ENCODE measurements at regions not wholly inside any gene's neighbourhood (a gene's known extent, or its start where the extent isn't known, plus 50 kb on each side); places are given as distances from the start of the nearest gene placed in this dataset.

DNA sequence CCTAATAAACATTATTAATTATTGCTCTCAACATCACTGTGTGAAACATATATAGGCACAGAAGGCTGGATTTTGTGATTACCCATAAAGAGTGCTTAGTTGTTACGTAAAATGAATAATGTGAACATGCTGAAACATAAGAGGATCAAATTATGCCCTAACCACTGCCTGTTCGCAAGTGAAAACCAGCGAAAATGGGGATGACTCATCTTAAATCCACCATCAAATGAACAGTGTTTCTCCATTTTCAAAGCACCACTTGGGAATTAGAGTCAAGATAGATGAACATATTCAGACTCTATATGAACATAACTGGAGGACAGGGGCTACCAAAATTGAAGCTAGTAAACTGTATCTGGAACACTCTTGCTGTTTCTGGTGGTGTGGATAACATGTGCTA is 386.2 kb downstream of the HHIPL2 start:
- DNase-seq, result no peak

DNA sequence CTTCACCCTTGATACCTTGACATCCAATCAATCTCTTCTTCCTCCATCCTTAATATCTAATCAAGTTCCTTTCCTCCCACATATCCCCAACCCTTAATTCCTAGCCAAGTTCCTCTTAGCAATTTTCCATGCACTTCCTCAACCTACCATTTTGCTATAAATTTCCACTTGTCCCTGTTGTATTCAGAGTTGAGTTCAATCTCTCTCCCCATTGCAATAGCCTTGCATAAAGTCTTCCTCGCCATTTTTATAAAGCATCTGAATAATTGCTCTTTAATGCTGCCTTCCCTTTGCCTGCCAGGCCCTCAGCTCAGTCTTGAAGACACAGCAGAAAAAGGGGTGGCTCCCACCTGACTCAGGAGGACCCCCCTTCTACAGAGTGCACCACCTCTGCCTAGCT is 390.3 kb downstream of the HHIPL2 start:
- no peak for DNase-seq

- DNase-seq, result no peak
These were observed 398.3 kb upstream of the DUSP10 start for GRCh38 chr1:222140206-222140605.

- DNase-seq, result no peak
These were observed 396.2 kb upstream of the DUSP10 start for GRCh38 chr1:222138095-222138494.

- DNase-seq, result no peak
These were observed 395.0 kb upstream of the DUSP10 start for GRCh38 chr1:222136869-222137268.

GRCh38 chr1:222129041-222129440 is 387.2 kb upstream of the DUSP10 start:
- DNase-seq, result no peak

GRCh38 chr1:222127526-222128152 is 385.8 kb upstream of the DUSP10 start:
- no peak for DNase-seq

DNA sequence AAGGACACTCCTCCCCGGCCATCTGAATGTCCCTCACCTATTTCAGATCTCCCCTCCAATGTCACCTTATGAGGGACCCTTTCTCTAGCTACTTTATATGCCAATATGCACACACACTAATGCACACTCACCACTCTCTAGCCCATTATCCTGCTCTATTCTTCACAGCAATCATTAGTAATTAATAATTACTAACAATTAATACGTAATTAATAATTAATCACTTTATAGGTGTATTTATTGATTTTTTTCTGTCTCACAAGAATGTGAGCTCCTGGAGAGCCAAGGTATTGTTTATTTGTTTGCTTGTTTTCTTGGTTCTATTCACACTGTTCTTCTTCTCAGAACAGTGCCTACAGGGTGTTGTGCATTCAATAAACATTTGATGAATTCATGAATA is 385.2 kb upstream of the DUSP10 start:
- DNase-seq, result no peak

DNA sequence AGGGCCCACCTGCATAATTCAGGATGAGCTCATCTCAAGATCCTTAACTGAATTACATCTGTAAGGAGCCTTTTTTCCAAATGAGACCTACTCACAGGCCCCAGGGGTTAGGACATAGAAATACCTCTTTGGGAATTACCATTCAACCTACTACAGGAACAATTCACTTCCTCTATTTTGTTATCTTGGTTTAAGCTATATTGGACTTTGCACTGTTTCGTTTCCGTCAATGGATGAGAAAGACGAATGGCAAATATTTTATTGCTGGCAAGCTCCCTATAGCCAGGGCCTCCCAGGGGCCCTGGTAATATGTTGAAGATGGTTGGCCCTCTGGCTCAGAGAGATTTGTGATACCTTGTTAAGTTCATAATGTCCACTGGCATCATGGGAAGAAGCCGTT is 384.2 kb upstream of the DUSP10 start:
- no peak for DNase-seq

- no peak for DNase-seq
These were observed 382.7 kb upstream of the DUSP10 start for GRCh38 chr1:222124602-222125001.

GRCh38 chr1:222123111-222123510 is 381.2 kb upstream of the DUSP10 start:
- no peak for DNase-seq

DNA sequence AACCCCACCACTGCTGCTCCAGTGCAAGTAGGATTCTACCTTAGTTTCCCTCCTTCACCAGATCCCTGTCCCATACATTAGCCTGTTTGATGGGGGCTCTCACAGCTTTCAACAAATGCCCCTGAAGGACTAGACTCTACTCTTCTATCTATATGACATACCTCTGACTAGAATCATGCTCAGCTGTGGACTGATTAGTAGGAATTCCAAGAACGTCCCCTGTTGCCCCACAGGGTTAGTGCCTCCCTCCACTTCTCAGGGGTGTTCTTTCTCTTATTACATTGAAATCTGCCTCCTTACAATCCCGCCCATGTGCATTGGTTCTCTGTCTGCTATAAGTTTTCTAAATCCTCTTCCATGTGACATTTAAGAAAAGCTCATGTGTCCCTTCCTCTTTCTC is 375.9 kb upstream of the DUSP10 start:
- no peak for DNase-seq

- no peak for DNase-seq
These were observed 372.8 kb upstream of the DUSP10 start for GRCh38 chr1:222114536-222115156.

DNA sequence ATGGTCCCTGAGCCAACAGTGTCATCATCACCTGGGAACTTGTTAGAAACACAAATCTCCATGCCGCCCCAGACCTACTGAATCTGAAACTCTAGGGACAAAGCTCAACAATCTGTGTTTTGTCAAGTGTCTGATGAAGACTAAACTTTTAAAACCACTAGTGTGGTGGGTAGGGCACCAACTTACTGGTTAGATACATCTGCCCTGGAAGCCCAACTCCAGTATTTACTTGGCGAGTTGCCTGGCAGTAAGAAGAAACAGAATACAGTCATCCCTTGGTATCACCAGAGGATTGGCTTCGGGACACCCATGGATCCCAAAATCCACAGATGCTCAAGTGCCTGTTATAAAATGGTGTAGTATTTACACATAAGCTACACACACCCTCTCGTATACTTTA is 367.9 kb upstream of the DUSP10 start:
- DNase-seq, result no peak

- no peak for DNase-seq
These were observed 366.1 kb upstream of the DUSP10 start for GRCh38 chr1:222107975-222108374.

GRCh38 chr1:222107267-222107666 is 365.4 kb upstream of the DUSP10 start:
- DNase-seq, result no peak

GRCh38 chr1:222106377-222106776 is 364.5 kb upstream of the DUSP10 start:
- DNase-seq, result no peak

GRCh38 chr1:222105861-222106260 is 364.0 kb upstream of the DUSP10 start:
- DNase-seq, result no peak

- no peak for DNase-seq
These were observed 363.5 kb upstream of the DUSP10 start for GRCh38 chr1:222105393-222105737.

GRCh38 chr1:222104694-222105392 is 363.0 kb upstream of the DUSP10 start:
- no peak for DNase-seq

DNA sequence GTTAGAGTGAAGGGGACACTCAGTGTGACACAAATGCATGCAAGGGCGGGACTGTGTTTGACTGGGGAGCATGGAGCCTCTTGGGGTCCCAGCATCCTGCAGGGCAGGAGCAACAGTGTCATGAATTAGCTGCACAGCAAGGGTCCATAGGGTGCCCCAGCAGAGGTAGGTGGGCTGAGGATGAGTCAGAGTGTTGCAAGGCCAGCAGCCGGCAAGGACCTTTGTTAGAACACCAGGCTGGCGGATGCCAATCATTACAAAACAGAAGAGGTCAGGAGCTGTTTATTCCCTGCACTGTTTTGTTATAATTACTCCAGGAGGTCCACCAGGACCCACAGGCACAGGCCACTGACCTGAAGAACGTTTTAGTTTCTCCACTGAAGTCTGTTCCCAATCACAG is 362.2 kb upstream of the DUSP10 start:
- DNase-seq, result no peak

GRCh38 chr1:222099746-222100145 is 357.9 kb upstream of the DUSP10 start:
- DNase-seq, result no peak

DNA sequence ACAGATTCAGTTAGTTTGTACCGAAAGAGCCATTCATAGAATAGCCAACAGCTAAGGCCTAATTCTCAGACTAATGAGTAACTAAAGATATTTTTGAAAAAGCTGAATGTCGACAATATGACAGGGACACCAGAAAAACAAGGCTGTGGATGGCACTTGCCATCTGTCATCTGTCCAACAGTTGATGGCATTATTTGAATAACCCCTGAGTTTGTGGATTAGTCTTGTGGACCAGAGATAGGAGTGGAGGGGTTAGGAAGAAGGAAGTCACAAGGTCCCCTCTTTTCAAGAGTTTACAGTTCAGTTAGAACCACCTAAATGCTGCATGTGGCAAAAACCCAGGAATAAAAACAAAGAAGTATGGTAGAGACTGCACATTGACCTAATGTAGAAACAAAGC is 356.5 kb upstream of the DUSP10 start:
- no peak for DNase-seq

- DNase-seq, result no peak
These were observed 355.7 kb upstream of the DUSP10 start for GRCh38 chr1:222097588-222097987.

- no peak for DNase-seq
These were observed 355.0 kb upstream of the DUSP10 start for GRCh38 chr1:222096883-222097282.

Measured in SHP77 treated with DMSO at 0.1 percent for 48 hours (cell line).